MCF 10A (cell line): ENCODE measurements at regions not wholly inside any gene's neighbourhood (a gene's known extent, or its start where the extent isn't known, plus 50 kb on each side); places are given as distances from the start of the nearest gene placed in this dataset.

Source experiments
- BruUV-seq: library from RNA; stranded (reverse); fragments of 400-500 nt; replicated peaks from 2 replicates; lab custom pipeline; 2021; lab: Mats Ljungman, UMichigan
- CTCF ChIA-PET: fragments of 300-600 bp; sonication (Branson Sonifier 250); formaldehyde crosslinking; extraction: SDS; loops from one replicate; lab custom pipeline; 2021; ENCODE audit warnings: antibody characterized with exemption, inconsistent platforms; lab: Yijun Ruan, JAX
- POLR2A ChIA-PET: fragments of 300-600, 350-650 bp; sonication (Branson Sonifier 250); formaldehyde crosslinking; extraction: SDS; loops from one replicate; lab custom pipeline; 2020; ENCODE audit warnings: antibody characterized with exemption, inconsistent platforms; lab: Yijun Ruan, JAX
- DNase-seq: peaks from one replicate; pipeline ENCODE4 v3.0.0-alpha.2; 2018; ENCODE audit not compliant: unreplicated experiment
- H3K27ac Mint-ChIP-seq: one replicate; pipeline ENCODE4 v1.8.0; 2022; ENCODE audit warnings: mild to moderate bottlenecking, low read depth, mixed read lengths; ENCODE audit not compliant: unreplicated experiment
- H3K27me3 Mint-ChIP-seq: one replicate; pipeline ENCODE4 v1.8.0; 2022; ENCODE audit warnings: mixed read lengths; ENCODE audit not compliant: insufficient read depth, unreplicated experiment
- H3K36me3 Mint-ChIP-seq: one replicate; pipeline ENCODE4 v1.8.0; 2022; ENCODE audit warnings: mild to moderate bottlenecking, moderate library complexity, mixed read lengths; ENCODE audit not compliant: insufficient read depth, unreplicated experiment
- H3K4me1 Mint-ChIP-seq: one replicate; pipeline ENCODE4 v1.8.0; 2022; ENCODE audit warnings: mixed read lengths; ENCODE audit not compliant: insufficient read depth, unreplicated experiment
- H3K4me3 Mint-ChIP-seq: one replicate; pipeline ENCODE4 v1.8.0; 2022; ENCODE audit warnings: mild to moderate bottlenecking, moderate library complexity, mixed read lengths; ENCODE audit not compliant: unreplicated experiment
- H3K9me3 Mint-ChIP-seq: one replicate; pipeline ENCODE4 v1.8.0; 2022; ENCODE audit warnings: mixed read lengths; ENCODE audit not compliant: unreplicated experiment
- CTCF ChIP-seq: fragments of 200-600 bp; IDR thresholded peaks from one replicate; pipeline ENCODE4 v1.8.0; 2022; ENCODE audit warnings: antibody characterized with exemption, mild to moderate bottlenecking; ENCODE audit not compliant: unreplicated experiment
- intact Hi-C: fragments of 100-400 bp; cut with micrococcal nuclease; formaldehyde crosslinking; loops from 2 replicates; pipeline ENCODE4 v1.14.1; 2022

DNA sequence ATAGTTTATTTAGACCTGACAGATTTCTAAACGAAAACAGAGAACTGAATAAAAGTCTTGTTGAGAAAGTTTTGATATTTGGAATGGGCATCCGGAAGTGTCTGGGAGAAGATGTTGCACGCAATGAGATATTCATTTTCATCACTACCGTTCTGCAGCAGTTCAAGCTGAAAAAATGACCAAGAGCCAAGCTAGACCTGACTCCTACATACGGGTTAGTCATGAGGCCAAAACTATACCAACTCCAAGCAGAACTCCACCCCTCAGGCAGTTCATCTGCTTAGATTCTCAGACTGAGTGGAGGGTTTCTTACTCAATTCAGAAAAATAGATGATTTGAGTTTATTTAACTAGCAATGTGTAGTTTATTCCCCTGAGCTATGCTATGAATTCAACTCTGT lies 95.4 kb upstream of the ANXA1 start:
- no peak overlapping the region for H3K4me3 Mint-ChIP-seq
- no TSS peak for BruUV-seq
- ChIA-PET CTCF (interaction anchor here (0.5 to 1.1 kb wide), 5 partner anchors 9 to 463 kb away, joined by 3 to 4 read pairs (median 3); no protein-coding TSS in a partner anchor), POLR2A (no interaction called here)
- no peaks in the 10 kb centered on the region for H3K4me1 Mint-ChIP-seq
- no peaks in the 10 kb centered on the region for H3K9me3 Mint-ChIP-seq
- no peak overlapping the region for H3K27ac Mint-ChIP-seq
- no peak for DNase-seq
- no peak for TF ChIP-seq CTCF
- peaks cover 64% of the 10 kb centered on the region for H3K27me3 Mint-ChIP-seq
- intact Hi-C loops, result no loop called here
- H3K36me3 Mint-ChIP-seq, result no peaks in the 10 kb centered on the region

- no peak for TF ChIP-seq CTCF
- Mint-ChIP-seq H3K27ac (no peak overlapping the region), H3K27me3 (peaks cover 60% of the 10 kb centered on the region), H3K9me3 (no peaks in the 10 kb centered on the region), H3K4me1 (no peaks in the 10 kb centered on the region), H3K36me3 (no peaks in the 10 kb centered on the region), H3K4me3 (no peak overlapping the region)
- intact Hi-C loops, result no loop called here
- no peak for DNase-seq
- POLR2A ChIA-PET, result no interaction called here
- CTCF ChIA-PET, result interaction anchor here (0.7 to 0.9 kb wide), 2 partner anchors 11 to 19 kb away, joined by 3 to 5 read pairs; no protein-coding TSS in a partner anchor
- BruUV-seq, result no TSS peak
Measured at GRCh38 chr9:73054091-73054490, 97.6 kb upstream of the ANXA1 start.

GRCh38 chr9:73053543-73053942 lies 98.1 kb upstream of the ANXA1 start:
- ChIA-PET POLR2A (no interaction called here), CTCF (interaction anchor here (0.7 to 0.9 kb wide), 3 partner anchors 10 to 31 kb away, joined by 3 to 6 read pairs (median 5); no protein-coding TSS in a partner anchor)
- no peak for TF ChIP-seq CTCF
- no peak for DNase-seq
- peaks cover 65% of the 10 kb centered on the region for H3K27me3 Mint-ChIP-seq
- BruUV-seq, result no TSS peak
- H3K4me1 Mint-ChIP-seq, result no peaks in the 10 kb centered on the region
- H3K36me3 Mint-ChIP-seq, result no peaks in the 10 kb centered on the region
- no peak overlapping the region for H3K4me3 Mint-ChIP-seq
- no peak overlapping the region for H3K27ac Mint-ChIP-seq
- intact Hi-C loops, result no loop called here
- H3K9me3 Mint-ChIP-seq, result no peaks in the 10 kb centered on the region

DNA sequence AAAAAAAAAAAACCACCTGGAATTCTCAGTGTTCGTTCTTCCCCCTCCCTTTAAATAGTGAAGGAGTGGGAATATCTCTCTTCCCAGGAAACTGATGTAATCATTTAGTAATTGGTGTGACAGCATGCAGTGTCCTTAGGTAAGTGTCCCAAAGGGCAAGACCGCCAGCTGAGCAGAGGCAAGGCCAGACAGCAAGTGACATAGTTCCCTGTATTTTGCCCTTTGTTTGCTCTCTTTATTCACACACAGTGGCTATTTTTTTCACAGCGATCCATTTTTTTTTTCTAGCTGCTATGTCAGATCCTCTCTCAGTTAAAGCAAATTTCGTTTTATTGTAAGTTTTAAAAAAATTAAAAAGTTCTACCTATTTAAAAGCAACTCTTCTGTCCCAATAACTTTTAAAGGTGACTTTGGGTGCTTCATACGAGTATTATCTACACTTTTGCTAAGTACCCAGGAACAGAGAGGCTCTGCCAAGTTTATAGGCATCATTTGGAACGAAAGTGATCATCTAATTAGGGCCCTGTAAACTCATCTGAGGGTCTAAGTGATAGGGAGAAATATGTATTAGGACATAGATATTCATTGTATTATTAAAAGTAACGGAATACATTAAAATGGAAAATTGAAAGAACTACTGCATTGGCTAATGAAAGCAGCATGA lies 98.2 kb upstream of the ALDH1A1 start:
- Mint-ChIP-seq H3K27ac (no peak overlapping the region), H3K4me3 (no peak overlapping the region), H3K36me3 (no peaks in the 10 kb centered on the region), H3K4me1 (no peaks in the 10 kb centered on the region), H3K9me3 (no peaks in the 10 kb centered on the region), H3K27me3 (peaks cover 56% of the 10 kb centered on the region)
- ChIA-PET POLR2A (interaction anchor here (0.8 kb wide), 1 partner anchor 125 kb away, joined by 3 read pairs; no protein-coding TSS in a partner anchor), CTCF (interaction anchor here (0.6 to 1.7 kb wide), 6 partner anchors 10 to 1705 kb away, joined by 3 to 4 read pairs (median 3); no protein-coding TSS in a partner anchor)
- no peak for DNase-seq
- BruUV-seq, result no TSS peak
- no peak for TF ChIP-seq CTCF
- intact Hi-C loops, result no loop called here
